ENCODE measurements at regions not wholly inside any gene's neighbourhood (a gene's known extent, or its start where the extent isn't known, plus 50 kb on each side); places are given as distances from the start of the nearest gene placed in this dataset.

- TF ChIP-seq CTCF (IDR thresholded peaks at IDR 0.05) (no peak), POLR2A (IDR thresholded peaks at IDR 0.05) (no peak), POLR2AphosphoS5 (IDR thresholded peaks at IDR 0.05) (peak; percentile 67)
Measured at GRCh38 chr6:163965426-163966348, 551.2 kb downstream of the QKI start.
